HUDEP-2 (cell line): ENCODE measurements at regions not wholly inside any gene's neighbourhood (a gene's known extent, or its start where the extent isn't known, plus 50 kb on each side); places are given as distances from the start of the nearest gene placed in this dataset.

Experiments used
- DNase-seq, 76 experiments: peaks; one replicate each; lab custom pipeline; 2025; ENCODE audit not compliant: unreplicated experiment in 76 of 76; lab: John Stamatoyannopoulos, UW

- DNase-seq, result no peak
These were observed 242.2 kb upstream of the PPP2R2D start for GRCh38 chr10:131658476-131659110.

GRCh38 chr10:131660427-131660826, 240.4 kb upstream of the PPP2R2D start:
- no peak for DNase-seq

- DNase-seq, result no peak
These were observed 238.0 kb upstream of the PPP2R2D start for GRCh38 chr10:131662851-131663250.

GRCh38 chr10:131663351-131663750, 237.5 kb upstream of the PPP2R2D start:
- DNase-seq, result no peak

- no peak for DNase-seq
These were observed 234.7 kb upstream of the PPP2R2D start for GRCh38 chr10:131666091-131666490.

GRCh38 chr10:131667047-131667446, 233.8 kb upstream of the PPP2R2D start:
- no peak for DNase-seq

- DNase-seq, result no peak
These were observed 233.2 kb upstream of the PPP2R2D start for GRCh38 chr10:131667561-131667960.

GRCh38 chr10:131668903-131669302, 231.9 kb upstream of the PPP2R2D start:
- no peak for DNase-seq

GRCh38 chr10:131669838-131670237, 231.0 kb upstream of the PPP2R2D start:
- no peak for DNase-seq

GRCh38 chr10:131670341-131670740, 230.5 kb upstream of the PPP2R2D start:
- no peak for DNase-seq

- DNase-seq, result no peak
These were observed 227.4 kb upstream of the PPP2R2D start for GRCh38 chr10:131673396-131673795.

GRCh38 chr10:131674130-131674529, 226.7 kb upstream of the PPP2R2D start:
- DNase-seq, result no peak

GRCh38 chr10:131675104-131675503, 225.7 kb upstream of the PPP2R2D start:
- no peak for DNase-seq

GRCh38 chr10:131676046-131676799, 224.6 kb upstream of the PPP2R2D start:
- no peak for DNase-seq

GRCh38 chr10:131676800-131677421, 223.9 kb upstream of the PPP2R2D start:
- no peak for DNase-seq

- DNase-seq, result no peak
These were observed 223.1 kb upstream of the PPP2R2D start for GRCh38 chr10:131677671-131678070.

- no peak for DNase-seq
These were observed 222.6 kb upstream of the PPP2R2D start for GRCh38 chr10:131678171-131678570.

- no peak for DNase-seq
These were observed 222.2 kb upstream of the PPP2R2D start for GRCh38 chr10:131678613-131679012.

- no peak for DNase-seq
These were observed 220.9 kb upstream of the PPP2R2D start for GRCh38 chr10:131679926-131680325.

GRCh38 chr10:131681122-131681521, 219.7 kb upstream of the PPP2R2D start:
- DNase-seq, result no peak

GRCh38 chr10:131681656-131682055, 219.2 kb upstream of the PPP2R2D start:
- DNase-seq, result no peak
